ENCODE measurements at regions not wholly inside any gene's neighbourhood (a gene's known extent, or its start where the extent isn't known, plus 50 kb on each side); places are given as distances from the start of the nearest gene placed in this dataset.

GRCh38 chr2:157160111-157160510, 97.4 kb upstream of the GALNT5 start:
- DNase-seq, result no peak

DNA sequence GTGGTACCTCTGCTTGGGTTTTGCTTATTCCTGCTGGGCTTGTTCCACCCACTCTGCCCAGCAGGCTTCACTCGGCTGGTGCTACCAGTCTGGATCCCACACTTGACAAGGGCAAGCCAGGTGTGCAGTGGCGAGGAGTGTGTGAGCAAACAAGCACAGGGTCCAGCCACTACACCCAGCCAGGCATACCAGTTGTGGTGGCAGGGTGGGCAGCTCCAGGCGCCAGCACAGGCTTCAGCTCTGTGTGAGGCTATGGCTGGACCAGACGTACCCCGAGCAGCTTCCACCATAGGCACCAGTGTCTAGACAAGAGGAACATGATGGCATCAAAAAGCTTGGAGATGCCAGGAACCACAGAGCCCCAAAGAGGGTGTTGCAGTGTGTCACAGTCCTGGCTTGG, 93.1 kb upstream of the GALNT5 start:
- no peak for DNase-seq

DNA sequence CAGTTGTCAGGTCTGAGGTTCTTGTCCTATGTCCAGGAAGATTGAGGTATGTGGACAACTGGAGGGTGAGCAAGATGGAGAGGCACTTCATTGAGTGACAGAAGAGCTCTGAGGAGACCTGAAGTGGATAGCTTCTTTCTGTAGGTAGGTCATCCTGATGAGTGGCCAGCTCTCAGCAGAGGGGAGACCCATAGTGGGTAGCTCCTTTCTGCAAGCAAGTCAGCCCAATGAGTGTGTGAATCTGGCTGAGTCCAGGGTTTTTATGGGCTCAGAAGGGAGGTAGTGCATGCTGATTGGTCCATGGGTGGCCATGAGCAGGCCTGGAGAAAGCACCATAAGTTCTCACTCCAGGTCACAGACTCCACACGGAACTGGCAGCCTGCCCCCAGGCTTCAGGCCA, 92.6 kb upstream of the GALNT5 start:
- DNase-seq, result no peak

- peak in 1 of 2 experiments; percentile 66 for DNase-seq
Measured at GRCh38 chr2:157168501-157168900, 89.0 kb upstream of the GALNT5 start.

- no peak for DNase-seq
Measured at GRCh38 chr2:157169889-157170288, 87.6 kb upstream of the GALNT5 start.

DNA sequence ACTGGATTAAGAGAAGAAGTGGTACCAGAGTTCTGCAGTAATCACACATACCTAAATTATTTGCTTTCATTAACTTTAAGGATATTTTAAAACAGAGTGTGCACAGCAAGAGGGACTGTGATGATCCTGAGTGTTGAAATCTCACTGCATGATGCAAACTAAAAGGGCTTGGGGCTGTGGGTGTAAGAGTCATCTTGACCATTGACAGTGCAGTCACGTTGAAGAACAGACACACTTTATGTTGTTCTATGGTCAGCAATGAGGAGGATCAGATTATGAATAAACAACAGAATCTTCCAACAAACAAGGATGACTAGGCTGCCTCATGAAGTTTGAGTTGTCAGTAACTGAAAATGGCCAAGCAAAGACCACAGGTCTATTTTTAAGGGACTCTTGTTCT, 87.2 kb upstream of the GALNT5 start:
- no peak for DNase-seq

DNA sequence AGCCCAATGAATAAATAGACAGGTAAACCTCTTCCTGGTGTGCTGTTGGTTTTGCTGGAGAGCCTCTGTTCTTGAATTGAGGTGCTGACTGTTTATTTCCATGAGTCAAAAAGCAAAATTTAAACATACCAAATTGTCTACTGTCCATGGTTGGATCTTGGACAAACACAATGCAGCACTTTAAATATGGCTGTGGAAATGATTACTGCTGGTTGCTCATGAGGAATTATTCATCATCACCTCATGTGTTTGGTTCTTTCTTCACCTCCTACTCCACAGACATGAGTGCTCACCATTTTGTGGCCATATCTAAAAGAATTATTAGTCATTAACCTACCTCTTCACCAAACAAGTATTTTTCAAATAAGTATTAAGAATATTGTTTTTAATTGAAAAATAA, 85.3 kb upstream of the GALNT5 start:
- no peak for DNase-seq

- DNase-seq, result no peak
Measured at GRCh38 chr2:157172866-157173578, 84.5 kb upstream of the GALNT5 start.

- no peak for DNase-seq
Measured at GRCh38 chr2:157173740-157174184, 83.7 kb upstream of the GALNT5 start.

DNA sequence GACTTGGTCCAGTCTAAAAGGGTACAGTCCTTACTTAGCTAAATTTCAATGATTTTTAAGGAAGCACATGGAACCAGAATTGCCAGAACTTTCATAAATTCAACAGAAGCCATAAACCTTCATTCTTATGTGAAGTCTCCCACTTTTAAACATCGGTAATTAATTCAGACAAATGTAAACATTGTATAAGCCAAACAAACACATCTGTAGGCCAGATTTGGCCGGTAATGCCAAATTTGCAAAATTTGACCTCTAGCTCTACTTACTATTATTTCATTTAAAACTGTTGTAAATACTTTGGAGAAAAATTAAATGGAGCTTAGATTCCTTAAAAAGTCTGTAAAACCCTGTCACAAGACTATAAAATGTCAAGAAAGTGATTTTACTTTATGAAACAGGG, 83.2 kb upstream of the GALNT5 start:
- no peak for DNase-seq

DNA sequence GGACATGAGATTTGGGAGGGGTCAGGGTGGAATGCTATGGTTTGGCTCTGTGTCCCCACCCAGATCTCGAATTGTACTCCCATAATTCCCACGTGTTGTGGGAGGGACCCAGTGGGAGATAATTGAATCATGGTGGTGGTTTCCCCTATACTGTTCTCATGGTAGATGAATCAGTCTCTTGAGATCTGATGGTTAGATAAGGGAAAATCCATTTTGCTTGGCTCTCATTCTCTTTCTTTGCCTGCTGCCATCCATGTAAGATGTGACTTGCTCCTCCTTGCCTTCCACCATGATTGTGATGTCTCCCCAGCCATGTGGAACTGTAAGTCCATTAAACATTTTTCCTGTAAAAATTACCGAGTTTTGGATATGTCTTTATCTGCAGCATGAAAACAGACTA, 80.9 kb upstream of the GALNT5 start:
- no peak for DNase-seq

DNA sequence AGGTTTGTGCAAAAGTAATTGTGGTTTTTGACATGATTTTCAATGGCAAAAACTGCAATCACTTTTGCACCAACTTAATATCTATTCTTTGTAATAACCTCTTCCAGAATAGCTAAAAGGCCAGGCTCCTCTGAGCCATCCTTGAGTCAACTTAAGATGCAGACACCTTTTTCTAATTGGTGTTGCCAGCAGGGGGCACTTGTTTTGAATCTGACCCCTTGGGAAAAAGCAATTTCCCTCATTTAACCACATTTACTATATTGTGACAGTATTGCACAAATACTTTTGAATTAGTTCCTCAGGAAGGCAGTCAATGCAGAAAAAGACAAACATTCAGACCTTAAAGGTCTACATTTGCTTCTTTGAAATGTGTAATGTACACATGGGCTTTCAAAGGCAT, 78.6 kb upstream of the GALNT5 start:
- no peak for DNase-seq

- no peak for DNase-seq
Measured at GRCh38 chr2:157179324-157180105, 78.0 kb upstream of the GALNT5 start.

GRCh38 chr2:157180359-157180758, 77.1 kb upstream of the GALNT5 start:
- no peak for DNase-seq

DNA sequence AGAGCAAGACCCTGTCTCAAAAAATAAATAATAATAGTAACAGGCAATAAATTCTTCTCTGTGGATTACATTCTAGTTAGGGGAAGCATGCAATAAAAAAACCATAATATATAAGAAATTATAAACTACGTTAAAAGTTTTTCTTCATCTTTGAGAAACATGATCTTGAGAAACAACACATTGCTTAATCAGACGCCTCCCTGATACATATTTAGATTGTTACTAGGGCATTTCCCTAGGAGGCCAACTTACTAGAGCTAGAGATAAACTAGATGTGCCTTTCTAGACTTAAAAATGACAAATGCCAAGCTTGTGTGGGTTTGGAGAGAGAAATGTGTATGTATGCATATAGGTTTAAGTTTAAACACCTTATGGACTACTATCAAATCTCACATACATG, 76.3 kb upstream of the GALNT5 start:
- DNase-seq, result no peak

DNA sequence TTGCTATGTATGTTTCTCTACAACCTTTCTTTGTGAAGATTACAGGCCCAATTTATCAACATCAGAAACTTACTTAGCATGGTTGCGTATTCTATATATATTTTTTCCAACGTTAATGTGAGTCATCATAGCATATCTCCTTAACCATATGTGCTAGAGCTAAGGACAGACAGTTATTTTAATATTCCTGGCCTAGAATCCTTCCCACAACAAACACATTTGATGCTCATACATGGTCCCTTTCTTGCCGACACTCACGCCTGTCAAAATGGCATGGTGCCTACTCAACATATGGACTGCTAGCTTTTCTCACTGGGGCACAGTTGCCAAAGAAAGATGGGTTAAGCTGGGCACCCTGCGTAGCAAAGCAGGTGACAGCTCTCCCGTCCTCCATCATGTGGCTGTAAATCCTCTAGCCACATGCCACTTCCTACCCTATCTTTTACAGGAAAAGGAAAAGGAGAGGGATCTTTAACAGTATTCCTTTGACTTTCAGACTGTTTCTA, 75.2 kb upstream of the GALNT5 start:
- DNase-seq, result peak in 1 of 2 experiments; percentile 8

GRCh38 chr2:157182834-157183396, 74.6 kb upstream of the GALNT5 start:
- peak; percentile 7 to 53 for DNase-seq

DNA sequence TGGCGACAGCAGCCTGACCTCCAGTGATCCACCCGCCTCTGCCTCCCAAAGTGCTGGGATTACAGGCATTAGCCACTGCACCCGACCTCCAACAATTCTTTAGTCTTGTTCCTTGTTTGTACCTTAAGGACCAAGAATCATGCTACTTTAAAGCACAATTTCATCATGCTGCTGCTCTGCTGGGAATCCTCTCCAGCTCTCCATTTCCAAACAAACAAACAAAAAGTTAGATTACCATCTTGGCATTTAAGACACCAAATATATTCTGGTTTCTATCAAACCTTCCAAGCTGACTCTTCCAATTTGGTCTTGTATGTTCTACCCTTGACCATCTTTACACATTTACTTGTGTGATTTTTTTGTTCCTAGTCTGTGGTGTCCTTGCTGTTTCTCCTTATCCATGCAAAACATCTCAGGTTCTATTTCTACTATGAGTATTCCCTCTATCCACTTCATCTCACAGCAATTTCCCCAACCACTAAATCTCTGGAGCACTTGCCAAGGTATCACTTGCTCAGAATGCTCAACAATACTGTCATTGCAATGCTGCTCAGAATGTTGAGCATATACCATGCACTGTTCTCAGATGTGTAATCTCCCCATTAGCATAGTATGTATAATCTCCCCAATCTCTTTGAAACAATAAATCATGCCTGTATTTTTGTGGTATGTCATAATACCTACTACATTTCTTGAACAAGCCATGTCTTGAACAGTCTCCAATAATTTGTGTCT, 73.2 kb upstream of the GALNT5 start:
- DNase-seq, result no peak

GRCh38 chr2:157185476-157186227, 71.9 kb upstream of the GALNT5 start:
- DNase-seq, result no peak

DNA sequence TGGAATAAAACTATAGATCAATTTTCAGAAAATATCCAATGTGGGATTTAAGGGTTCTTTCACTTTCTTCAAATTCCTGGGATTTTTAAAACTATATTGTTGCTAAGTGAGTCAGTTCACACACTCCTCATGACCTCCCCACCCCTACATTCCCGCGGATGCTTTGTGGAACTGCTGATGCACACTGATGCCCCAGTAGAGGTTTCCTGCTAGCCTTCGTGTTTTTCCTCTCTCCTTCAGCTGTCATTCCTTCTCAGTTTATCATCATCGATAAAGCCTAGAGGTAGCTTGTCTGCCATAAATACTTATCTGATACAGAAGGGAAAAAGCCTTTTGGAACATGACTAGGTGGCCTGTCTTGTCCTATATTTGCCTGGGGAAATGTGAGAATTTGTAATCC, 67.4 kb upstream of the GALNT5 start:
- DNase-seq, result no peak

- DNase-seq, result no peak
Measured at GRCh38 chr2:157191186-157191585, 66.3 kb upstream of the GALNT5 start.
